GM12878 (cell line): ENCODE measurements at regions not wholly inside any gene's neighbourhood (a gene's known extent, or its start where the extent isn't known, plus 50 kb on each side); places are given as distances from the start of the nearest gene placed in this dataset.

ENCODE experiments used
- ASH2L ChIP-seq: fragments of 300-600, 200-600 bp; sonication (generic); IDR thresholded peaks from 2 replicates; pipeline ENCODE4 v1.6.1; 2017; ENCODE audit warnings: low read depth, mild to moderate bottlenecking, borderline replicate concordance
- DPF2 ChIP-seq: fragments of 450-650 bp; IDR thresholded peaks from 2 replicates; pipeline ENCODE4 v1.6.1; 2017; ENCODE audit warnings: mild to moderate bottlenecking
- HSF1 ChIP-seq: fragments of 150-350 bp; IDR thresholded peaks from 2 replicates; pipeline ENCODE4 v1.6.1; 2014; ENCODE audit warnings: mild to moderate bottlenecking, low read depth, low read length
- NFIC ChIP-seq: IDR thresholded peaks from 2 replicates; pipeline ENCODE4 v1.6.1; 2012; ENCODE audit warnings: low read depth, mild to moderate bottlenecking, inconsistent platforms, low read length, moderate library complexity
- NR2F1 ChIP-seq: fragments of 450-650 bp; conservative IDR thresholded peaks from 2 replicates; pipeline ENCODE4 v1.6.1; 2017; ENCODE audit warnings: mild to moderate bottlenecking
- NRF1 ChIP-seq: conservative IDR thresholded peaks from 2 replicates; pipeline ENCODE4 v1.6.1; 2011; ENCODE audit warnings: mild to moderate bottlenecking, low read depth, low read length, improper control_type of control experiment
- RFX5 ChIP-seq: IDR thresholded peaks from 2 replicates; pipeline ENCODE4 v1.6.1; 2011; ENCODE audit warnings: low read depth, low read length, improper control_type of control experiment
- YY1 ChIP-seq: IDR thresholded peaks from 2 replicates; pipeline ENCODE4 v1.6.1; 2011; ENCODE audit warnings: low read depth, mild to moderate bottlenecking, low read length
- ZBTB33 ChIP-seq: fragments of 450-650 bp; IDR thresholded peaks from 2 replicates; pipeline ENCODE4 v1.6.1; 2017; ENCODE audit warnings: mild to moderate bottlenecking
- ZBTB40 ChIP-seq: fragments of 450-650 bp; IDR thresholded peaks from 2 replicates; pipeline ENCODE4 v1.6.1; 2016; ENCODE audit warnings: mild to moderate bottlenecking, moderate library complexity, borderline replicate concordance
- ZNF24 ChIP-seq: fragments of 450-650 bp; IDR thresholded peaks from 2 replicates; pipeline ENCODE4 v1.6.1; 2017; ENCODE audit warnings: antibody characterized with exemption, mild to moderate bottlenecking
- ZNF384 ChIP-seq: IDR thresholded peaks from 2 replicates; pipeline ENCODE4 v1.6.1; 2012; ENCODE audit warnings: low read depth, mild to moderate bottlenecking, low read length, improper control_type of control experiment, borderline replicate concordance

GRCh38 chr3:118781839-118782238 is 252.8 kb downstream of the IGSF11 start (continued):
- no peak for TF ChIP-seq HSF1
- no peak for TF ChIP-seq ZNF24
- TF ChIP-seq NFIC: no peak
- no peak for TF ChIP-seq YY1
- TF ChIP-seq ZNF384: no peak
- no peak for TF ChIP-seq ASH2L
- no peak for TF ChIP-seq ZBTB33
- no peak for TF ChIP-seq NR2F1
- TF ChIP-seq ZBTB40: no peak
- no peak for TF ChIP-seq RFX5
- TF ChIP-seq DPF2: no peak
- no peak for TF ChIP-seq NRF1
- TF ChIP-seq, all 136 proteins: peak for 0
